HCEC 1CT (cell line): ENCODE measurements at regions not wholly inside any gene's neighbourhood (a gene's known extent, or its start where the extent isn't known, plus 50 kb on each side); places are given as distances from the start of the nearest gene placed in this dataset.

ENCODE experiments used
- DNase-seq: peaks from one replicate; pipeline ENCODE4 v3.0.0-alpha.2; 2017

DNA sequence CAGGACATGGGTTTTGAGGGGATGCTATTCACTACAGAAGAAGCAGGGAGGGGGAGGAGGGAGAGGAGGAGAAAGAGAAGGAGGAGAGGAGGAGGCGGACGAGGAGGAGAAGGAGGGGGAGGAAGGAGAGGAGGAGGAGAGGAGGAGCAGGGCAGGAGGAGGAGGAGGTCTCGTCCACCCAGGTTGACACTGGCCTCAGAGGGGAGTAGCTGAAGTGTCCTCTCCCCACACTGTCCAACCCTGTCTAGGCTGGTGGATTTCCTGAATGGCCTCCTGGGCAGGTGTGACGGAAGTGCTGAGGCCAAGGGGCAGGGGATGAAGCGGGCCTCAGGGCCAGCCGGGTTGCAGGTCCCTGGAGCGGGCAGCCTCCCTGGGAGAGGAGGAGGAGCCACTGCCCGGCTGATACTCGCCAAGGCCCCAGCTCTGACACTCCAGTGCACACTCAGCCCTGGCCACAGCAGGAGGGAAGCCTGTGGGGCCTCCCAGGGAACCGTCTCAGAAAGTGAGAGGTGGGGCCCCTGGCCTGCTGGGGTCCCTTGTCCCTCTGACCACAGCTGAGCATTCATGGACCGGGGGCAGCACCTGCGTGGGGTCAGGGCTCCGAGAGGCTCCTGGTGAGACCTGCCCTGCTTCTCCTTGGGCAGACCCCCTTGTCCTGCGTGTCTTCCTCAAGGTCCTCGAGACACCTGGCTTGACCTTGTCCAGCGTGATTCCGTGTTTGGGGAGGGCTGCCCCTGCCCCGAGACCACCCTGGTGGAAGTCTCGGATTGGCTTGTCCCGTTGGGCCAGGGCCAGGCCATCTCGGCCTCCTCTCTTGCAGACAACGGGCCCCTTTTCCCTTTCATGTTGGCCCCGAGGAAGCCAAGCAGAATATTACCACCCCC, 200.6 kb upstream of the CIBAR2 start:
- no peak for DNase-seq

DNA sequence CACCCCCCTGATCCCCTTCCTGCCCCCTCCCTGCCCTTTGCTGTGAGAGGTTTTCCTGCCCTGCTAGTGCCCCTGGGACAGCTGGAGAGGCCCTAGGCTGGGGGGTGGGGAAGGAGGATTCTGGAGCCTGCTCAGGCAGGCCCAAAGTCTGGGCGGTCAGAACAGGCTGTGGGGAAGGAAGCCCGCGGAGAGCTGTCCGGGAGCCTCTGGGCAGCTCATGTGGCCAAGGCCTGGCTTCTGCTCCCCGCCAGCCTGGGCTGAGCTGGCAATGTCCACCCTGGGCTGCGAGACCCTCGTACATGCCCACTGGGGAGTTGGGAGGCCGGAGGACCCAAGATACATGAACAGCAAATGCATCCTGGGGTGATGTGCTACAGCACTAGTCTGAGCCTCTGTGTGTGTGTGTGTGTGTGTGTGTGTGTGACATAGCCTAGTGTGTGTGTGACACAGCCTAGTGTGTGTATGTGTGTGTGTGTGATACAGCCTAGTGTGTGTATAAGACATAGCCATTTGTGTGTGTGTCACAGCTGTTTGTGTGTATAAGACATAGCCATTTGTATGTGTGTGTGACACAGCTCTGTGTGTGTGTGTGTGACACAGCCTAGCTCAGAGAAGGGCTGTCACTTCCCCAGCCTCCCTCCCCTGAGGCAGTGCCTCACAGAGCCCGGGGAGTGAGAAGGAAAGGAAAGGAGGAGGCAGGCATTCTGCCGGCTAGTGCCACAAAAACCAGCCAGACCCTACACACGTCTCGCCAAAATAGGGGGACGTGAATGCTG, 201.4 kb upstream of the CIBAR2 start:
- no peak for DNase-seq

DNA sequence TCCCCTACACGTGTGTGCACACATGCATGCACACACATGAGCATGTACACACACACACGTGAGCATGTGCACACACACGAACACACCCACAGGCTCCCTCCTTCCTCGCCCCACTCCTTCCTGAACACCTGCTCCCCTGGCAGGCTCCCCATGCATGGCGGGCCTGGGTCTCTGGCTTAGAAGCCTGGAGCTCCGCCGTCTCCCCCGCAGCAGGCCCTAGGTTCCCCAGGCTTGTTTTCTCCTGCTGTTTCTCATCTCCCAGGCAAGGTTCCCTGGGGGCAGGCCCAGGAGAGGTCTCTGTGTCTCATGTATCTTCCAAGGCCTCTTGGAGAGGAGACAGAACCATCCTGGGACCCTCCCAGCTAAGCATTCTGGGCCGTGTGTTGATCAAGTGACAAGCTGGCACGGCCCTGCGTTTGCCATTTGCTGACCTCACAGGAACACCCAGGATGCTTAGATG, 202.3 kb upstream of the CIBAR2 start:
- no peak for DNase-seq

- no peak for DNase-seq
Measured at GRCh38 chr16:85315866-85316265, 203.6 kb upstream of the CIBAR2 start.

- peak; percentile 37 for DNase-seq
Measured at GRCh38 chr16:85316321-85316919, 204.1 kb upstream of the CIBAR2 start.

GRCh38 chr16:85316944-85317343, 204.7 kb upstream of the CIBAR2 start:
- no peak for DNase-seq

- DNase-seq, result no peak
Measured at GRCh38 chr16:85317704-85318103, 205.4 kb upstream of the CIBAR2 start.

GRCh38 chr16:85319208-85319983, 207.1 kb upstream of the CIBAR2 start:
- no peak for DNase-seq

GRCh38 chr16:85319984-85320440, 207.7 kb upstream of the CIBAR2 start:
- DNase-seq, result no peak

- no peak for DNase-seq
Measured at GRCh38 chr16:85320677-85321385, 208.6 kb upstream of the CIBAR2 start.

- peak; percentile 66 for DNase-seq
Measured at GRCh38 chr16:85321509-85322271, 209.4 kb upstream of the CIBAR2 start.

DNA sequence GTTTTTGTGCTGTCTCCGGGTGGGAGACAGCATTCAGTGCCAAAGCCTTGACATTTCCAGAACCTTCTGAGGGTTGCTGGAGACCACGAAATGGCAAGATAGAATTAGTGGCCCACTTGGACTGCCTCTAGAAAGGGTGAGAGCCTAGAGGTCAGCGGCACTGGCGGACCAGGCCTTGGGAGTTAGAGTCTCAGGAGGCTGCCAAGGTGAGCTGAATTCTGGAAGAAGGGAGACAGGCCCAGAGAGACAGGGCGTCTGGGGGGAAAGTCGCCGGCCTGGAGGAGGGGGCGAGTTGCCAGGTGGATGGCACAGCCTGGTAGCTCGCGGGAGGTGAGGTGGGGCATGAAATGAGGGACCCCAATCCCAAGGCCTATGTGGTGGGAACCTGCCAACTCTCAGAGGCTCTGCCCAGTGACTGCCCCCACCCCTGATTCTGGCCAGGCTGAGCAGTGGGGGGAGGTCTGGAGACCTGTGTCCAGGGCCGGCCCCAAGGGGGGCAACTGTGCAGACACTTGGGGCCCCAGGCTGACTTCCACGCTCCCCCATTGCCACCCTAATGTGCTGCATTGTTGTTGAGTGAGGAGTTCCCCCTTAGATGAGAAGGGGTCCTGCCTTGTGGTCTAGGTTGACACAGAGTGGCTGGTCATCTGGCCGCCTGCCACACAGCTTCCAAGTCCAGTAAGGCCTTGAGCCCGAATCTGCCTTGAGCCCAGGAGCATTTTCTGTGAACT, 211.1 kb upstream of the CIBAR2 start:
- DNase-seq, result no peak

DNA sequence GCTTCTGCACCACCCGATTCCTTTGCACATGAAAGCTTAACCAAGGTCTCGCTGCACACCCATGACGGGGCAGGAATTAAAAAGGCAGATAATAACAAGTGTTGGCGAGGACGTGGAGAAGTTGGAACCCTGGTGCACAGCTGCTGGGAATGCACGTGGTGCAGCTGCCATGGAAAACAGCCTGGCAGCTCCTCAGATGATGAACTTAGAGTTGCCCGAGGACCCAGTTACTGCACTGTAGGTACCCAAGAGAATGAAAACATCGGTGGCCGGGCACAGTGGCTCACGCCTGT, 211.6 kb upstream of the CIBAR2 start:
- DNase-seq, result no peak

- DNase-seq, result no peak
Measured at GRCh38 chr16:85324488-85324887, 212.2 kb upstream of the CIBAR2 start.

DNA sequence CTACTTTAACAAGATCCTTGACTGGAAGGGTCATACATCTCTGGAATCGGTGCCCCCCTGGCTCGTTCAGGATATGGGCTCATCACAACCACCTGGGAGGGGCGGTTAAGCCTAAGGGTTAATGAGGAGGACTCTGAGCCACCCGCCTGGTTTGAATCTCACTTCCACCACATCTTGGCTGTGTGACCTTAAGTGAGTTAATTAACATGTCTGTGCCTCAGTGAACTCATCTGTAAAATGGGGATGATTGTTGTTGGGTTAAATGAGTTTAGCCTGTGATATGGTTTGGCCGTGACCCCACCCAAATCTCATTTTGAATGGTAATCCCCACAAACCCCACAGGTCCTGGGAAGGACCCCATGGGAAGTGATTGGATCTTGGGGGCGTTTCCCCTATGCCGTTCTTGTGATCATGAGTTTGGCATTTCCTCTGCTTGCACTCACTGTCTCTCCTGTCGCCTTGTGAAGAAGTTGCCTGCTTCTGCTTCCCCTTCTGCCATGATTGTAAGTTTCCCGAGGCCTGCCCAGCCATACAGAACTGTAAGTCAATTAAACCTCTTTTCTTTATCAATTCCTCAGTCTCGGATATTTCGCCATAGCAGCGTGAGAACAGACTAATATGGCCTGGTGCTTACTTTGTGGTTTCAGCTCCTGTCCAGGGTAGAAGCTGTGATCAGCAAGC, 214.0 kb upstream of the CIBAR2 start:
- no peak for DNase-seq

GRCh38 chr16:85326794-85327181, 214.5 kb upstream of the CIBAR2 start:
- no peak for DNase-seq

DNA sequence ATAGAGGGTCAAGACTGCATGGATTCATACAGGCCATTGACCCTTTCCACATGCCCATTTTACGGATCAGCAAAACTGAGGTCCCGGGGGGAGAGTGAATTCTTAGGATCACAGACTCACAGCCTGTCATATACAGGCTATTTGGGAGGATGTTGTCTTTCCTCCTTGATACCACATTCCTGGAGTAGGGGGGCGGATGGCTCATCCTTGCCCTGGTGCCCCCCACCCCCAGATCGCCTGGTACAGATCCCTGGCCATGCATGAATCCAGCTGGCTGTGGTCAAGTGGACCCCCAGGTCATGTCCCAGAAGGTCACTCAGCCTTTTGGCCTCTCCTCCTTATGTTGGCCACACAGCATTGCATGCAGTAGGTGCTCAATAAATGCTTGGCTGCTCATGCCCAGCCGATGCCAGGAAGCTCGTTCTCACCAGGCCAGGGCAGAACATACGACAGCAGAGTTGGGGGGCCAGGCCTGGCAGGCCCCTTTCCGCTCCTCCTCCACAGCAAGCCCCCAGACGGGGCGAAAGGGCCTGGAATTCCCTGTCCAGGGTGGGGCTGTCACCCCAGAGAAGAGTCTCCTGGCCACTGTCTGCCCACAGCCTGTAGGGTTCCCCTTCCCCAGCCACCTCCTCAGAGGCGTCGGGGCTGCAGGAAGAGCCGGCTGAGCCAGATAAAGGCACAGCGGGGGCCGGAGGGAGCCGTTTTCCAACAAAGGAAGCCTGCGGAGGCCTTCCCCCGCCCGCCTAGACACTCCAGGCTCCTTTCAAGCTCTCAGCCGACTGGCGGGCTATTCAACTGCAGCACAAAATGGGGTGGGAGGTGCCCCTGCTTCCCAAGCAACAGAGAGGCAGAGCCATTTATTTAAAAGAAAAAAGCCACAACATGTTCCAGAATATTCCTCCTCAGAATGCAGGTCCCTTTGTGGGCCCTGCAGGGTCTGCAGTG, 215.7 kb upstream of the CIBAR2 start:
- DNase-seq, result no peak

DNA sequence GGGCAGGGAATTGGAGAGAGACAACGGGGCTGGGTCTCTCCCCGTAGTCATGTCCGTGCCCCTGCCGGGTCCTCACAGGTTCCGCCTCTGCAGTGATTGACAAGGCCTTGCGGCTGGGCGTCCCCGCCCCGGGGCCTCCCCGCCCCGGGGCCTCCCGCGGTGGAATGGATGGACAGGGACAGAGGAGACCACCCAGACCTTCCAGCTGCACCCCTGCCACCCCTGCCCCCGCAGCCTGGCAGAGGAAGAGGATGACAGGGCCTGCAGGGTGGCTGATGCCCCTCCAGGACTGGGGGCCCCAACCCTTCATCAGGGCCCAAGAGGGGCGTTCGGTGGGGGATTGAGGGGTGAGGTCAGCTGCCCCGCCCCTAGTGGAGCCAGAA, 216.4 kb upstream of the CIBAR2 start:
- DNase-seq, result no peak
